NB4 (cell line): ENCODE measurements at regions not wholly inside any gene's neighbourhood (a gene's known extent, or its start where the extent isn't known, plus 50 kb on each side); places are given as distances from the start of the nearest gene placed in this dataset.

Source experiments
- MAX ChIP-seq: IDR thresholded peaks from 2 replicates; pipeline ENCODE4 v1.6.1; 2011; ENCODE audit warnings: low read depth, low read length
- POLR2A ChIP-seq: IDR thresholded peaks from 2 replicates; pipeline ENCODE4 v1.6.1; 2011; ENCODE audit warnings: mild to moderate bottlenecking; ENCODE audit not compliant: insufficient read length; ENCODE audit errors: extremely low read depth
- TF ChIP-seq, protein P1 (sequence below): IDR thresholded peaks from one replicate; pipeline ENCODE4 v1.5.1; 2012; ENCODE audit warnings: low read depth, low read length

GRCh38 chr5:73376618-73377170 lies 71.9 kb downstream of the FOXD1 start:
- TF ChIP-seq, protein P1, sequence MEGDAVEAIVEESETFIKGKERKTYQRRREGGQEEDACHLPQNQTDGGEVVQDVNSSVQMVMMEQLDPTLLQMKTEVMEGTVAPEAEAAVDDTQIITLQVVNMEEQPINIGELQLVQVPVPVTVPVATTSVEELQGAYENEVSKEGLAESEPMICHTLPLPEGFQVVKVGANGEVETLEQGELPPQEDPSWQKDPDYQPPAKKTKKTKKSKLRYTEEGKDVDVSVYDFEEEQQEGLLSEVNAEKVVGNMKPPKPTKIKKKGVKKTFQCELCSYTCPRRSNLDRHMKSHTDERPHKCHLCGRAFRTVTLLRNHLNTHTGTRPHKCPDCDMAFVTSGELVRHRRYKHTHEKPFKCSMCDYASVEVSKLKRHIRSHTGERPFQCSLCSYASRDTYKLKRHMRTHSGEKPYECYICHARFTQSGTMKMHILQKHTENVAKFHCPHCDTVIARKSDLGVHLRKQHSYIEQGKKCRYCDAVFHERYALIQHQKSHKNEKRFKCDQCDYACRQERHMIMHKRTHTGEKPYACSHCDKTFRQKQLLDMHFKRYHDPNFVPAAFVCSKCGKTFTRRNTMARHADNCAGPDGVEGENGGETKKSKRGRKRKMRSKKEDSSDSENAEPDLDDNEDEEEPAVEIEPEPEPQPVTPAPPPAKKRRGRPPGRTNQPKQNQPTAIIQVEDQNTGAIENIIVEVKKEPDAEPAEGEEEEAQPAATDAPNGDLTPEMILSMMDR: no peak
- TF ChIP-seq POLR2A (no peak), MAX (no peak)
